ENCODE measurements at regions not wholly inside any gene's neighbourhood (a gene's known extent, or its start where the extent isn't known, plus 50 kb on each side); places are given as distances from the start of the nearest gene placed in this dataset.

DNA sequence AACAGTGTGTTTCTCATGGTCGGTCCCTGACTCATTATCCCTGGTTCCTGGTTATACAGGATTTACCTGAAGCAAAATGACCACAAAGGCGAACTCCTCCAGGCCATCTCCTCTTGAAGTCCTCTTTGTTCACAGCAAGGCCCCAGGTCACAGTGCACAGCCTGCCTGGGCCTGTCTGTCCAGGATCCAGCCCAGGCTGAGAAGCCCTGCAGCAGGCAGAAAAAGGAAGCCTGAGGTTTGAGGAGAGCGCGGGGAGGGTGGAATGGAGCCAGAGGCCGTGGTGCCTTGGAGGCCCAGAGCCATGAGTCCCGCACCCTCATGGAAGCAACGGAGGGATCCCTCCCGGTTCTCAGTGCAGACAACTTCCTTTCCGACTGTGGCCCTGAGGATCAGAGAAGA, 136.8 kb upstream of the IRF2BP2 start:
- H3K27me3 ChIP-seq (ENCODE audit: insufficient read depth, poor library complexity, severe bottlenecking): no peaks in the 10 kb centered on the region
- no peak overlapping the region for H3K4me3 ChIP-seq (replicated peaks; ENCODE audit: insufficient read depth, low read length)
- DNase-seq (ENCODE audit: low read depth in 1 of 2, low spot score in 1 of 2): no peak
- H3K27ac ChIP-seq (replicated peaks): no peak overlapping the region
- TF ChIP-seq GABPA (IDR thresholded peaks at IDR 0.05; ENCODE audit: low read depth) (no peak), SPI1 (IDR thresholded peaks at IDR 0.05; ENCODE audit: borderline replicate concordance, low read depth) (no peak), POLR2AphosphoS5 (IDR thresholded peaks at IDR 0.05; ENCODE audit: low read depth) (no peak)
- TF ChIP-seq, protein P1, sequence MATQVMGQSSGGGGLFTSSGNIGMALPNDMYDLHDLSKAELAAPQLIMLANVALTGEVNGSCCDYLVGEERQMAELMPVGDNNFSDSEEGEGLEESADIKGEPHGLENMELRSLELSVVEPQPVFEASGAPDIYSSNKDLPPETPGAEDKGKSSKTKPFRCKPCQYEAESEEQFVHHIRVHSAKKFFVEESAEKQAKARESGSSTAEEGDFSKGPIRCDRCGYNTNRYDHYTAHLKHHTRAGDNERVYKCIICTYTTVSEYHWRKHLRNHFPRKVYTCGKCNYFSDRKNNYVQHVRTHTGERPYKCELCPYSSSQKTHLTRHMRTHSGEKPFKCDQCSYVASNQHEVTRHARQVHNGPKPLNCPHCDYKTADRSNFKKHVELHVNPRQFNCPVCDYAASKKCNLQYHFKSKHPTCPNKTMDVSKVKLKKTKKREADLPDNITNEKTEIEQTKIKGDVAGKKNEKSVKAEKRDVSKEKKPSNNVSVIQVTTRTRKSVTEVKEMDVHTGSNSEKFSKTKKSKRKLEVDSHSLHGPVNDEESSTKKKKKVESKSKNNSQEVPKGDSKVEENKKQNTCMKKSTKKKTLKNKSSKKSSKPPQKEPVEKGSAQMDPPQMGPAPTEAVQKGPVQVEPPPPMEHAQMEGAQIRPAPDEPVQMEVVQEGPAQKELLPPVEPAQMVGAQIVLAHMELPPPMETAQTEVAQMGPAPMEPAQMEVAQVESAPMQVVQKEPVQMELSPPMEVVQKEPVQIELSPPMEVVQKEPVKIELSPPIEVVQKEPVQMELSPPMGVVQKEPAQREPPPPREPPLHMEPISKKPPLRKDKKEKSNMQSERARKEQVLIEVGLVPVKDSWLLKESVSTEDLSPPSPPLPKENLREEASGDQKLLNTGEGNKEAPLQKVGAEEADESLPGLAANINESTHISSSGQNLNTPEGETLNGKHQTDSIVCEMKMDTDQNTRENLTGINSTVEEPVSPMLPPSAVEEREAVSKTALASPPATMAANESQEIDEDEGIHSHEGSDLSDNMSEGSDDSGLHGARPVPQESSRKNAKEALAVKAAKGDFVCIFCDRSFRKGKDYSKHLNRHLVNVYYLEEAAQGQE (IDR thresholded peaks at IDR 0.05; ENCODE audit: insufficient replicate concordance, low read depth): no peak
- TF ChIP-seq, protein P2, sequence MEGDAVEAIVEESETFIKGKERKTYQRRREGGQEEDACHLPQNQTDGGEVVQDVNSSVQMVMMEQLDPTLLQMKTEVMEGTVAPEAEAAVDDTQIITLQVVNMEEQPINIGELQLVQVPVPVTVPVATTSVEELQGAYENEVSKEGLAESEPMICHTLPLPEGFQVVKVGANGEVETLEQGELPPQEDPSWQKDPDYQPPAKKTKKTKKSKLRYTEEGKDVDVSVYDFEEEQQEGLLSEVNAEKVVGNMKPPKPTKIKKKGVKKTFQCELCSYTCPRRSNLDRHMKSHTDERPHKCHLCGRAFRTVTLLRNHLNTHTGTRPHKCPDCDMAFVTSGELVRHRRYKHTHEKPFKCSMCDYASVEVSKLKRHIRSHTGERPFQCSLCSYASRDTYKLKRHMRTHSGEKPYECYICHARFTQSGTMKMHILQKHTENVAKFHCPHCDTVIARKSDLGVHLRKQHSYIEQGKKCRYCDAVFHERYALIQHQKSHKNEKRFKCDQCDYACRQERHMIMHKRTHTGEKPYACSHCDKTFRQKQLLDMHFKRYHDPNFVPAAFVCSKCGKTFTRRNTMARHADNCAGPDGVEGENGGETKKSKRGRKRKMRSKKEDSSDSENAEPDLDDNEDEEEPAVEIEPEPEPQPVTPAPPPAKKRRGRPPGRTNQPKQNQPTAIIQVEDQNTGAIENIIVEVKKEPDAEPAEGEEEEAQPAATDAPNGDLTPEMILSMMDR (IDR thresholded peaks at IDR 0.05; ENCODE audit: insufficient read depth, low read length): no peak

DNA sequence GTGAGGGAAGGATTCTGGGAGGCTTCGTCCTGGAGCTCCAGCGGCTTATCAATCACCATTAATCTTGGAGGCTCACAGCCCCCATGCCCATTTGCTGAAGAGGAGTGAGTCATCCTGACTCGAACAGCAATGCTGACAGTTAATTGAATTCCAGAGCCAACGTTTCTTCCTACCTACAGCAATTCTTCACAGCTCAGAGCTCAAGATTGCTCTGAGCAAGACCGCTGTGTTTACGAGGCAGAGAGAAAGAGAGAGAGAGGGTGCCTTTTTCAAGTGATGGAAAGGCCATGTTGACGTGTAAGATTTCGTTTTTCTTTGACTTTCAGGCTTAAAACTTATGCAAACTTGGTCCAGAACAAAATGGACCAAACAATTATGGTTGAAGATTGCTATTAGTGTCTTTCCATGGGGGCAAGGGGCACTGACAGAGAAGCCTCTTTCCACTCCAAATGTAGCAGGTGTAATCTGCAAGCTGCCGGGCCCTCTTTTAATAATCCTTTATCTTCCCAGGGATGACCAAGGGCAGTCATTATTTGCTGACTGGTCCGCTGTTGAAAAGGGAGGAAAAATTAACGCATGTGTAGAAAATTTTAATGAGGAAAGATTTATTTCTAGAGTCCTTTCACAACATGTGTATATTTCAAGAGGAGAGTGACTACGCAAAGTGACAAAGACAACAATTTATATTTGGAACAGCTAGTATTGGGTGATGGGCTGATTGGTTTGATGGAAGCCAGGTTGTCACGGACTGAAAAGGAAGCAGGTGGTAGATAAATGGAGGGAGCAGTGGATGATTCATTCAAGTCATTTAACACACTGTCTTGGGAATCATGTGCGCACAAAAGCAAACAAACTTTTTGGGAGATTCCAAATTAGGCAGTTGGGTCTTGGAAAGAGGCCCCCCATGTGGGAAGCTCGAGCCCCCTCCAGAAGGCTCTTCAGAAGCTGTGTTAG, 136.1 kb upstream of the IRF2BP2 start:
- TF ChIP-seq, protein P1 (IDR thresholded peaks at IDR 0.05; ENCODE audit: insufficient replicate concordance, low read depth): no peak
- TF ChIP-seq GABPA (IDR thresholded peaks at IDR 0.05; ENCODE audit: low read depth) (no peak), POLR2AphosphoS5 (IDR thresholded peaks at IDR 0.05; ENCODE audit: low read depth) (no peak), SPI1 (IDR thresholded peaks at IDR 0.05; ENCODE audit: borderline replicate concordance, low read depth) (no peak)
- TF ChIP-seq, protein P2 (IDR thresholded peaks at IDR 0.05; ENCODE audit: insufficient read depth, low read length): no peak
- Histone ChIP-seq H3K27me3 (ENCODE audit: insufficient read depth, poor library complexity, severe bottlenecking) (no peaks in the 10 kb centered on the region), H3K27ac (replicated peaks) (no peak overlapping the region), H3K4me3 (replicated peaks; ENCODE audit: insufficient read depth, low read length) (no peak overlapping the region)
- no peak for DNase-seq (ENCODE audit: low read depth in 1 of 2, low spot score in 1 of 2)

DNA sequence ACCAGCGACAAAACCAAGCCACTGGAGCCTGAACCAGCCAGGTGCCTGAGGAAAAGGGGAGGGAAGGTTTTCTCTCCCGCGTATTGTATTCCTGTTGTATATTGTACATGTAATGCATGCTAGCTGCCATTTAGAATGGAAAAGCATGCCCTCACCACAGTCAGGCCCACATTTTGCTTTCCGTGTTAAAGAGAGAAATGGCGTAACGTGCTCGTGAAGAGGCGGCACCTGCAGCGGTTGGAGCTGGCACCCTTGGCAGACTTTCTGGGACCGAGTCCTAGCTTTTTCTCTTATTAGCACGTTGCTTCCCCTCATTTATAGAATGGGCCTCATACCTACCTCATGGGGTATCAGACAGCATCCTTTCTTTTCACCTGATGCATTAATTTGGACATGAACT, 135.3 kb upstream of the IRF2BP2 start:
- no peak for DNase-seq (ENCODE audit: low read depth in 1 of 2, low spot score in 1 of 2)
- Histone ChIP-seq H3K27me3 (ENCODE audit: insufficient read depth, poor library complexity, severe bottlenecking) (no peaks in the 10 kb centered on the region), H3K4me3 (replicated peaks; ENCODE audit: insufficient read depth, low read length) (no peak overlapping the region), H3K27ac (replicated peaks) (no peak overlapping the region)
- TF ChIP-seq GABPA (IDR thresholded peaks at IDR 0.05; ENCODE audit: low read depth) (no peak), POLR2AphosphoS5 (IDR thresholded peaks at IDR 0.05; ENCODE audit: low read depth) (no peak), SPI1 (IDR thresholded peaks at IDR 0.05; ENCODE audit: borderline replicate concordance, low read depth) (no peak)
- TF ChIP-seq, protein P1 (IDR thresholded peaks at IDR 0.05; ENCODE audit: insufficient replicate concordance, low read depth): no peak
- TF ChIP-seq, protein P2 (IDR thresholded peaks at IDR 0.05; ENCODE audit: insufficient read depth, low read length): no peak

Measured in HL-60 (cell line).